ENCODE measurements at regions not wholly inside any gene's neighbourhood (a gene's known extent, or its start where the extent isn't known, plus 50 kb on each side); places are given as distances from the start of the nearest gene placed in this dataset.

DNA sequence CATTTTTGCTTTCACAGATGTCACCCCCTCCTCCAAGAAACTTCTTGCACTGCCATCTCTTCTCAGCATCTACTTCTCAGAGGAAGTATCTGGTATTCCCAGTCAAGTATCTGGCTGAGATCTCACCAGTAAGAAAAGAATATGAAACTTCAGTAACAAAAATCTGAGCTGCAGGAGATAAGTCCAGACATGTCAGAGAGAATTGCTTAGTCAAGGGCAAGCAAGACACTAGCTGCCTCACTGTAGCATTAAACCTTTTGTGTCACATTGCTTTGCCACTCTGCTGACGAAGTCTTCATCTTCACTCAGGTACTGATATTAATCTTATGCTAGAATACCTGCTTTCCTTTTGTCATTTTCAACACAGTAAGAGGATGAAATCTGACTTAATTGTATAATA, 70.6 kb upstream of the ZC3H12C start:
- TF ChIP-seq SIX5 (IDR thresholded peaks at IDR 0.05; ENCODE audit: low read depth, low read length, severe bottlenecking) = no peak
- TF ChIP-seq, protein P1, sequence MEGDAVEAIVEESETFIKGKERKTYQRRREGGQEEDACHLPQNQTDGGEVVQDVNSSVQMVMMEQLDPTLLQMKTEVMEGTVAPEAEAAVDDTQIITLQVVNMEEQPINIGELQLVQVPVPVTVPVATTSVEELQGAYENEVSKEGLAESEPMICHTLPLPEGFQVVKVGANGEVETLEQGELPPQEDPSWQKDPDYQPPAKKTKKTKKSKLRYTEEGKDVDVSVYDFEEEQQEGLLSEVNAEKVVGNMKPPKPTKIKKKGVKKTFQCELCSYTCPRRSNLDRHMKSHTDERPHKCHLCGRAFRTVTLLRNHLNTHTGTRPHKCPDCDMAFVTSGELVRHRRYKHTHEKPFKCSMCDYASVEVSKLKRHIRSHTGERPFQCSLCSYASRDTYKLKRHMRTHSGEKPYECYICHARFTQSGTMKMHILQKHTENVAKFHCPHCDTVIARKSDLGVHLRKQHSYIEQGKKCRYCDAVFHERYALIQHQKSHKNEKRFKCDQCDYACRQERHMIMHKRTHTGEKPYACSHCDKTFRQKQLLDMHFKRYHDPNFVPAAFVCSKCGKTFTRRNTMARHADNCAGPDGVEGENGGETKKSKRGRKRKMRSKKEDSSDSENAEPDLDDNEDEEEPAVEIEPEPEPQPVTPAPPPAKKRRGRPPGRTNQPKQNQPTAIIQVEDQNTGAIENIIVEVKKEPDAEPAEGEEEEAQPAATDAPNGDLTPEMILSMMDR (IDR thresholded peaks at IDR 0.05 in 2 of 3, conservative IDR thresholded peaks at IDR 0.05 in 1 of 3; ENCODE audit: control insufficient read depth in 2 of 3, extremely low read depth in 1 of 3, insufficient read depth in 1 of 3, low read depth in 3 of 3, low read length in 3 of 3) = no peak
- no peak for TF ChIP-seq SMC3 (IDR thresholded peaks at IDR 0.05; ENCODE audit: borderline replicate concordance, low read length)
- TF ChIP-seq NFXL1 (IDR thresholded peaks at IDR 0.05; ENCODE audit: borderline replicate concordance) = no peak
- TF ChIP-seq ZNF274 (IDR thresholded peaks at IDR 0.05; ENCODE audit: insufficient read depth, insufficient read length) = no peak
- no peak for TF ChIP-seq RAD21 (IDR thresholded peaks at IDR 0.05; ENCODE audit: insufficient read depth, low read depth, low read length)
- TF ChIP-seq TCF12 (IDR thresholded peaks at IDR 0.05; ENCODE audit: low read depth, low read length) = no peak
- no peak for TF ChIP-seq HDGF (IDR thresholded peaks at IDR 0.05)
- TF ChIP-seq CEBPB (IDR thresholded peaks at IDR 0.05; ENCODE audit: borderline replicate concordance in 1 of 2, low read depth in 2 of 2, low read length in 2 of 2) = no peak
- no peak for TF ChIP-seq ESRRA (IDR thresholded peaks at IDR 0.05; ENCODE audit: low read length)
- TF ChIP-seq CREB1 (IDR thresholded peaks at IDR 0.05; ENCODE audit: low read depth) = no peak
- TF ChIP-seq JUND (IDR thresholded peaks at IDR 0.05; ENCODE audit: low read depth, low read length) = no peak
- TF ChIP-seq, protein P2, sequence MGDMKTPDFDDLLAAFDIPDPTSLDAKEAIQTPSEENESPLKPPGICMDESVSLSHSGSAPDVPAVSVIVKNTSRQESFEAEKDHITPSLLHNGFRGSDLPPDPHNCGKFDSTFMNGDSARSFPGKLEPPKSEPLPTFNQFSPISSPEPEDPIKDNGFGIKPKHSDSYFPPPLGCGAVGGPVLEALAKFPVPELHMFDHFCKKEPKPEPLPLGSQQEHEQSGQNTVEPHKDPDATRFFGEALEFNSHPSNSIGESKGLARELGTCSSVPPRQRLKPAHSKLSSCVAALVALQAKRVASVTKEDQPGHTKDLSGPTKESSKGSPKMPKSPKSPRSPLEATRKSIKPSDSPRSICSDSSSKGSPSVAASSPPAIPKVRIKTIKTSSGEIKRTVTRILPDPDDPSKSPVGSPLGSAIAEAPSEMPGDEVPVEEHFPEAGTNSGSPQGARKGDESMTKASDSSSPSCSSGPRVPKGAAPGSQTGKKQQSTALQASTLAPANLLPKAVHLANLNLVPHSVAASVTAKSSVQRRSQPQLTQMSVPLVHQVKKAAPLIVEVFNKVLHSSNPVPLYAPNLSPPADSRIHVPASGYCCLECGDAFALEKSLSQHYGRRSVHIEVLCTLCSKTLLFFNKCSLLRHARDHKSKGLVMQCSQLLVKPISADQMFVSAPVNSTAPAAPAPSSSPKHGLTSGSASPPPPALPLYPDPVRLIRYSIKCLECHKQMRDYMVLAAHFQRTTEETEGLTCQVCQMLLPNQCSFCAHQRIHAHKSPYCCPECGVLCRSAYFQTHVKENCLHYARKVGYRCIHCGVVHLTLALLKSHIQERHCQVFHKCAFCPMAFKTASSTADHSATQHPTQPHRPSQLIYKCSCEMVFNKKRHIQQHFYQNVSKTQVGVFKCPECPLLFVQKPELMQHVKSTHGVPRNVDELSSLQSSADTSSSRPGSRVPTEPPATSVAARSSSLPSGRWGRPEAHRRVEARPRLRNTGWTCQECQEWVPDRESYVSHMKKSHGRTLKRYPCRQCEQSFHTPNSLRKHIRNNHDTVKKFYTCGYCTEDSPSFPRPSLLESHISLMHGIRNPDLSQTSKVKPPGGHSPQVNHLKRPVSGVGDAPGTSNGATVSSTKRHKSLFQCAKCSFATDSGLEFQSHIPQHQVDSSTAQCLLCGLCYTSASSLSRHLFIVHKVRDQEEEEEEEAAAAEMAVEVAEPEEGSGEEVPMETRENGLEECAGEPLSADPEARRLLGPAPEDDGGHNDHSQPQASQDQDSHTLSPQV (IDR thresholded peaks at IDR 0.05) = no peak
